ENCODE measurements at regions not wholly inside any gene's neighbourhood (a gene's known extent, or its start where the extent isn't known, plus 50 kb on each side); places are given as distances from the start of the nearest gene placed in this dataset.

DNA sequence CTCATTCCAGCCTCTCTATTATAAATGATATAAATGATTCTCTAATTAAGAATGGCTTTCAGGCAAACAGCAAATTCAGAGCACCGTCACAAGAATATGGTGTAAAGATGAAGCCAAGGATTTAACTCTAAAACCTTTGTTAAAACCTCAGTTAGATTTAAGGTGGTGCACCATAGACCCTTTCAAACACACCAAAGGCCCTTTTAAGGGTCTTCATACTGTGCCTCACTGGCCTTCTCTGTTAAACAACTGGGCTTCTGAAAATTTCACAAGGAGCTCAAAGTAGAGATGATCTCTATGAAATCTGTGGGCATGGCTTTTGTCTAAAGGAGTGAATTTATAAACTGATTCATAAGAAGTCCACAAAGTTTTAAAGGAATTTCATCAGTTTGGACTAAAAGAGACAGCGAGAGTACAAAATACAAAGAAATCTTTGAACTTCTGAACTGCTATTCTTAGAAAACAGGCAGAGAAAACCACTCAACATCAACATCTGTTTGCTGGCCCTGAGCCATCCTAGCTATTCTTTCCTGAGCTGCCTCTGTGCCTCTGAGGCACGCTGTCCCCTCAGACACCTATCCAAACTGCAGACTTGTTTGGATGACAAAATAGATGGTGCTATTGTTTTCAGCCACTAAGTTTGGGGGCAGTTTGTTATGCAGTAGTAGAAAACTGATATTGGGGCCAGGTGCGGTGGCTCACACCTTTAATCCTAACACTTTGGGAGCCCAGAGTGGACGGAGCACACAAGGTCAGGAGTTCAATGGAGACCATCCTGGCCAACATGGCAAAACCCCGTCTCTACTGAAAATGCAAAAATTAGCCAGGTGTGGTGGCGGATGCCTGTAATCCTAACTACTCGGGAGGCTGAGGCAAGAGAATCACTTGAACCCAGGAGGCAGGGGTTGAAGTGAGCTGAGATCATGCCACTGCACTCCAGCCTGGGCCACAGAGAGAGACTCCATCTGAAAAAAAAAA lies 72.9 kb upstream of the MYCN start:
- no peak for TF ChIP-seq POLR2A (IDR thresholded peaks at IDR 0.05)
- TF ChIP-seq, protein P1, sequence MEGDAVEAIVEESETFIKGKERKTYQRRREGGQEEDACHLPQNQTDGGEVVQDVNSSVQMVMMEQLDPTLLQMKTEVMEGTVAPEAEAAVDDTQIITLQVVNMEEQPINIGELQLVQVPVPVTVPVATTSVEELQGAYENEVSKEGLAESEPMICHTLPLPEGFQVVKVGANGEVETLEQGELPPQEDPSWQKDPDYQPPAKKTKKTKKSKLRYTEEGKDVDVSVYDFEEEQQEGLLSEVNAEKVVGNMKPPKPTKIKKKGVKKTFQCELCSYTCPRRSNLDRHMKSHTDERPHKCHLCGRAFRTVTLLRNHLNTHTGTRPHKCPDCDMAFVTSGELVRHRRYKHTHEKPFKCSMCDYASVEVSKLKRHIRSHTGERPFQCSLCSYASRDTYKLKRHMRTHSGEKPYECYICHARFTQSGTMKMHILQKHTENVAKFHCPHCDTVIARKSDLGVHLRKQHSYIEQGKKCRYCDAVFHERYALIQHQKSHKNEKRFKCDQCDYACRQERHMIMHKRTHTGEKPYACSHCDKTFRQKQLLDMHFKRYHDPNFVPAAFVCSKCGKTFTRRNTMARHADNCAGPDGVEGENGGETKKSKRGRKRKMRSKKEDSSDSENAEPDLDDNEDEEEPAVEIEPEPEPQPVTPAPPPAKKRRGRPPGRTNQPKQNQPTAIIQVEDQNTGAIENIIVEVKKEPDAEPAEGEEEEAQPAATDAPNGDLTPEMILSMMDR (IDR thresholded peaks at IDR 0.05) = no peak
- TF ChIP-seq POLR2AphosphoS5 (IDR thresholded peaks at IDR 0.05) = no peak

Data from sigmoid colon (tissue), 4 donors.